ENCODE measurements at regions not wholly inside any gene's neighbourhood (a gene's known extent, or its start where the extent isn't known, plus 50 kb on each side); places are given as distances from the start of the nearest gene placed in this dataset.

GRCh38 chr20:6213311-6213710 is 90.5 kb upstream of the FERMT1 start:
- Histone ChIP-seq H3K23ac (ENCODE audit: insufficient read length, low read depth, low read length) (no peak overlapping the region), H3K4me1 (ENCODE audit: insufficient read depth, low read length) (no peaks in the 10 kb centered on the region), H3K9me3 (ENCODE audit: control insufficient read depth, low read depth, low read length) (no peaks in the 10 kb centered on the region), H2AFZ (ENCODE audit: low read length) (no peak overlapping the region), H3K23me2 (ENCODE audit: insufficient read length, low read depth, low read length, poor library complexity, severe bottlenecking) (no peaks in the 10 kb centered on the region), H3K9ac (ENCODE audit: extremely low read depth, insufficient read length, low read length) (no peak overlapping the region), H2BK5ac (ENCODE audit: insufficient read length, low read length) (no peak overlapping the region), H3K14ac (ENCODE audit: insufficient read depth, low read length) (no peak overlapping the region; the same call in 1 of the 2 replicates), H2BK12ac (ENCODE audit: insufficient read length, low read depth, low read length) (no peak overlapping the region), H4K91ac (ENCODE audit: insufficient read length, low read depth, low read length) (no peak overlapping the region), H3K27ac (ENCODE audit: insufficient read length, low read depth, low read length) (no peak overlapping the region), H2BK120ac (ENCODE audit: low read depth, low read length, poor library complexity, severe bottlenecking) (no peak overlapping the region), H2AK5ac (ENCODE audit: insufficient read length, low read length) (no peak overlapping the region), H2BK20ac (ENCODE audit: low read depth, low read length, poor library complexity, severe bottlenecking) (no peak overlapping the region), H3K27me3 (ENCODE audit: insufficient read depth, low read length) (no peaks in the 10 kb centered on the region), H3K4me2 (ENCODE audit: insufficient read depth, insufficient read length, low read length) (no peak overlapping the region), H3K79me1 (ENCODE audit: insufficient read depth, low read depth, low read length, poor library complexity, severe bottlenecking) (no peaks in the 10 kb centered on the region), H4K20me1 (ENCODE audit: control insufficient read depth, insufficient read depth, insufficient read length) (no peaks in the 10 kb centered on the region), H4K8ac (replicated peaks; ENCODE audit: insufficient read length, low read depth, low read length) (no peak overlapping the region), H3T11ph (ENCODE audit: low read length) (no peak overlapping the region), H4K5ac (ENCODE audit: insufficient read length, low read depth, low read length) (no peak overlapping the region), H2BK15ac (ENCODE audit: low read depth, low read length) (no peak overlapping the region), H3K18ac (ENCODE audit: insufficient read length, low read depth, low read length) (no peak overlapping the region), H3K79me2 (ENCODE audit: insufficient read depth, low read length) (no peaks in the 10 kb centered on the region), H3K56ac (ENCODE audit: insufficient read length, low read depth, low read length) (no peak overlapping the region), H3K4ac (ENCODE audit: low read depth, low read length) (no peak overlapping the region)
- peaks cover 7 to 12% of the 10 kb centered on the region in 2 experiments; a peak in 4 of 5 replicates for H3K9me3 Mint-ChIP-seq
- WGBS (ENCODE audit: extremely low coverage, insufficient read length, low lambda C conversion rate), result no CpG with 5 or more reads among the region's 22 CpGs
- no peak overlapping the region for H3K4me3 Mint-ChIP-seq
- no peaks in the 10 kb centered on the region; a peak in 1 of 7 replicates for H3K36me3 Mint-ChIP-seq (ENCODE audit: insufficient read depth in 1 of 3, low read depth in 3 of 3)
- TF ChIP-seq, protein P1, sequence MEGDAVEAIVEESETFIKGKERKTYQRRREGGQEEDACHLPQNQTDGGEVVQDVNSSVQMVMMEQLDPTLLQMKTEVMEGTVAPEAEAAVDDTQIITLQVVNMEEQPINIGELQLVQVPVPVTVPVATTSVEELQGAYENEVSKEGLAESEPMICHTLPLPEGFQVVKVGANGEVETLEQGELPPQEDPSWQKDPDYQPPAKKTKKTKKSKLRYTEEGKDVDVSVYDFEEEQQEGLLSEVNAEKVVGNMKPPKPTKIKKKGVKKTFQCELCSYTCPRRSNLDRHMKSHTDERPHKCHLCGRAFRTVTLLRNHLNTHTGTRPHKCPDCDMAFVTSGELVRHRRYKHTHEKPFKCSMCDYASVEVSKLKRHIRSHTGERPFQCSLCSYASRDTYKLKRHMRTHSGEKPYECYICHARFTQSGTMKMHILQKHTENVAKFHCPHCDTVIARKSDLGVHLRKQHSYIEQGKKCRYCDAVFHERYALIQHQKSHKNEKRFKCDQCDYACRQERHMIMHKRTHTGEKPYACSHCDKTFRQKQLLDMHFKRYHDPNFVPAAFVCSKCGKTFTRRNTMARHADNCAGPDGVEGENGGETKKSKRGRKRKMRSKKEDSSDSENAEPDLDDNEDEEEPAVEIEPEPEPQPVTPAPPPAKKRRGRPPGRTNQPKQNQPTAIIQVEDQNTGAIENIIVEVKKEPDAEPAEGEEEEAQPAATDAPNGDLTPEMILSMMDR (conservative IDR thresholded peaks at IDR 0.05), result no peak
- H3K4me1 Mint-ChIP-seq, result no peaks in the 10 kb centered on the region
- no peak for DNase-seq
- peaks cover 4% of the 10 kb centered on the region for H3K27me3 Mint-ChIP-seq (ENCODE audit: low read depth)
- no peak overlapping the region for H3K27ac Mint-ChIP-seq

Data from H9 (cell line).